Endothelial cell of umbilical vein (primary cell): ENCODE measurements at regions not wholly inside any gene's neighbourhood (a gene's known extent, or its start where the extent isn't known, plus 50 kb on each side); places are given as distances from the start of the nearest gene placed in this dataset.
"Not testable (repeated sequence)": the region's sequence is repeated elsewhere in the genome, so short reads cannot be mapped to it uniquely, and the experiment has no call there.

ENCODE experiments used
- CTCF ChIP-seq, 2 donors: IDR thresholded peaks; 1 replicate in 1 of 2; 2 replicates in 1 of 2; pipeline ENCODE4 v1.5.1; 2011; ENCODE audit warnings: low read length in 2 of 2, mild to moderate bottlenecking in 2 of 2, moderate library complexity in 2 of 2, control low read depth in 1 of 2, inconsistent platforms in 1 of 2, low read depth in 1 of 2; ENCODE audit not compliant: insufficient read depth in 1 of 2; ENCODE audit errors: extremely low read depth in 1 of 2
- EZH2 ChIP-seq: IDR thresholded peaks from 2 replicates; pipeline ENCODE4 v1.6.1; 2012; ENCODE audit warnings: borderline replicate concordance, low read depth, mild to moderate bottlenecking, moderate library complexity, low read length, inconsistent platforms; ENCODE audit not compliant: severe bottlenecking
- JUN ChIP-seq: IDR thresholded peaks from 2 replicates; pipeline ENCODE4 v1.6.1; 2011; ENCODE audit warnings: borderline replicate concordance, low read depth; ENCODE audit not compliant: insufficient read length, insufficient read depth
- POLR2A ChIP-seq: IDR thresholded peaks from 2 replicates; pipeline ENCODE4 v1.6.1; 2012; ENCODE audit warnings: low read depth, mild to moderate bottlenecking, control low read depth, low read length

GRCh38 chrX:63209128-63209527 lies 142.0 kb downstream of the SPIN4 start:
- not testable (repeated sequence) for TF ChIP-seq EZH2; JUN; POLR2A; CTCF (IDR thresholded peaks at IDR 0.05; ENCODE audit: extremely low read depth in 1 of 2, insufficient read depth in 1 of 2, low read depth in 1 of 2, low read length in 2 of 2)
